NCI-H1694 (cell line): ENCODE measurements at regions not wholly inside any gene's neighbourhood (a gene's known extent, or its start where the extent isn't known, plus 50 kb on each side); places are given as distances from the start of the nearest gene placed in this dataset.
"Not testable (repeated sequence)": the region's sequence is repeated elsewhere in the genome, so short reads cannot be mapped to it uniquely, and the experiment has no call there.

Experiments
- DNase-seq: peaks from one replicate; lab custom pipeline; 2025; lab: John Stamatoyannopoulos, UW

DNA sequence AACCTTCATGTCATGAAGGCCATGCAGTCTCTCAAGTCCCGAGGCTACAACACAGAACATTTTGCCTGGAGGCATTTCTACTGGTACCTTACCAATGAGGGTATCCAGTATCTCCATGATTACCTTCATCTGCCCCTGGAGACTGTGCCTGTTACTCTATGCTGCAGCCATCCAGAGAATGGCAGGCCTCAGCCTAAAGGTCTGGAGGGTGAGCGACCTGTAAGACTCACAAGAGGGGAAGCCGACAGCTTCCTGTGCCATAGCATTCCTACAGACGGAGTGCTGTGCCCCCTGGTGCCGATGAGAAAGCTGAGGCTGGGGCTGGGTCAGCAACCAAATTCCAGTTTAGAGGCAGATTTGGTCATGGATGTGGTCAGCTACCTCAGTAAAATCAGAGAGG lies 51.3 kb upstream of the CADPS start:
- no peak for DNase-seq

DNA sequence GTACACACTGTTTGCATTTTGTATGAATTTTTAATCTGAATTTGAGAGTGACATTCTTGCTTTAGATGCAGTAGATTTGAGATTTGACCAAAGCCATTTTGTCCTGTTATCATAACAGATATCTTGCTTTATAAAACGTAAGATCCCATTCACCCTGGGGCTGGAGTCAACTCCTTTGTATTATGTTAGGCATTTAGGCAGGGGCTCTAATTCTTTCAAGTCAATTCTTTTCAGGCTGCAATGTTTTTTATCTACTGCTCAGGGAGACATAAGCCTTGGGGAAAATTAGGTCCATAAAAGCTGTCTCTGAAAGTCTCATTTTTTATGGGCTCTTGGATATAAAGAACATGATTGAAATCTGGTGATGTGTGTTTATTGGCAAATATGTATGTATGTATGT lies 53.0 kb upstream of the CADPS start:
- DNase-seq = no peak

DNA sequence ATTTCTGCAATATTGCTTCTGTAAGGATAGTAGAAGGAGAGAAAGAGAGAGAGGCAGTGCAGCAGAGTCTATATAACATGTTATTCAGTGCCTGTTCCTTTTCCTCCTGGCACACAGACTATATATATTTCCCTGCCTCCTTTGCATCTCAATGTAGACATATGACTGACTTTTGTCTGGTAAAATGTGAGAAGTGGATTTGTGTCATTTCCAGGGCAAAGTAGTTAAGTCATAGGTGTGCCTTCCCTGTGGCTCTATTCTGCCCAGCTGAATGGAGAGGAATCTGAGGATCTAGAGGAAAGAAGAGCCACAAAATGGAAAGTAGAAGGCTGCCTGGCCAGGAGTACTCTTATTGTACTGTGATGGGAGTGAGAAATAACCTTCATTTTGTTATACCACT lies 54.6 kb upstream of the CADPS start:
- DNase-seq = no peak

DNA sequence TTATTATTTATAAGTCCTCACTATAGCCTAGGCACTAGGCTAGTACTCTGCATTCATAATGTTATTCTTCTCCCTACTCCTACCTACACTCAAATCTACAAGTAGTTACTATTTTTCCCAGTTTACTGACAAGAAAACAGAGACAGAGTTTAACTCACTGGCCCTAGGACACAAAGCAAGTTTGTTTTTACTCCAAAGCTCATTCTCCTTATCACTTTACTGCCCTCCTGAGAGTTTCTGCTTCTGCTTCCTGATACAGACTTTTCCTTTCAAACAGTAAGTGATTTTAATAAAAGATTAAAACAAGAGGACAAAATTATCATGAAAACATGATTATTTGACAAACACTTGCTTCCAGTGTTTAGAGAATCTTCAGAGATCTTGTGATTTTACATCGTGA lies 60.6 kb upstream of the CADPS start:
- no peak for DNase-seq

- DNase-seq = no peak
Measured at GRCh38 chr3:62936626-62937254, 61.5 kb upstream of the CADPS start.

DNA sequence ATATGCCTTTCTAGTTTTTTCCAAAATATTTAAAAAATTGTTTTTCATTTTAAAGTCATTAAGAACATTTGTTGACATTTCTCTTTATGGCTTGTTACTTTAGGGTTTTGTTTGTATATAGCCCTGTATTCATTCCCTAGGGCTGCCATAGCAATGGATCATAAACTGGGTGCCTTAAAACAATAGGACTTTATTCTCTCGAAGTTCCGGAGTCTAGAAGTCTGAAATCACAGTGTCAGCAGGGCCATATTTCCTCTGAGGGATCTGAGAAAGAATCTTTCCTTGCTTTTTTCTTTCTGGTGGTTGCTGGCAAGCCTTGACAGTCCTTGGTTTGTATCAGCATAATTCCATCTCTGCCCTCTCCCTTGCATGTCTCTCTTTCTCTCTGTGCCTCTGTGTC lies 63.4 kb upstream of the CADPS start:
- DNase-seq = no peak

GRCh38 chr3:62939707-62940106 lies 64.5 kb upstream of the CADPS start:
- DNase-seq = no peak

- DNase-seq = no peak
Measured at GRCh38 chr3:62940771-62941563, 65.8 kb upstream of the CADPS start.

DNA sequence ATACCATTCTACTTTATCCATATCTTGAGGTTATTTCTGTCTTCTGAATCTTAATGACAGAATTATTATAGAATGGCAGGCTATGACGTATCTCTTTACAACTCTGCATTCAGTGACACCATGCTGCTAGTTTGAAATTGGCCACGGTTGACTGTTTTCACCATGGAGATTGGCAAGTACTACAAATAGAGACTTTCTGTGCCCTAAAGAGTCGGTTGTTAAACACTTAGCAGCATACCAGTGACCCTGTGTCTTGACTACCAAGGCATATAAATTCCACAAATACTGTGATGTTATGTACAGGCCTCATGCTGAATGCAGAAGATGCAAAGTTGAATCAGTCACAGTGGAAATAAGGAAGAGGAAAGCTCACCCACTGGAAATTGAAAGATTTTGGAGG lies 67.0 kb upstream of the CADPS start:
- no peak for DNase-seq

DNA sequence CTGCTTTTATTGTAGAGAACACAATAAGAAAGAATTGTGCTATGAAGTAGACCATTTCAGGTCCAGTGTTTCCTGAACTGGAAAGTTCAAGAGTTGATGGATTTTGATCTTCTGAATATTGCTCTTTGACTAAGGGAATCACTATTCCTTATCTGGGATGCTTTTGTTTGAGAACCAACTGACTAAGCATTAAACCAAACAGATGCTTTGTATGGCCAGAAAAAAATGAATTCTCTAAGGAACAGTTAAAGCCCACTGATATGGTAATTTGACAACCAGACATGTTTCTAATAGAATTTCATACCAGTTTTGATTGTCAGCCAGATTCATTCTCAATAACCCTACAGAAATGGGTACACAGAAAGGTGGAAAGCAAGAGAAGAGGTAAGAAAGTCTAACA lies 67.5 kb upstream of the CADPS start:
- no peak for DNase-seq

DNA sequence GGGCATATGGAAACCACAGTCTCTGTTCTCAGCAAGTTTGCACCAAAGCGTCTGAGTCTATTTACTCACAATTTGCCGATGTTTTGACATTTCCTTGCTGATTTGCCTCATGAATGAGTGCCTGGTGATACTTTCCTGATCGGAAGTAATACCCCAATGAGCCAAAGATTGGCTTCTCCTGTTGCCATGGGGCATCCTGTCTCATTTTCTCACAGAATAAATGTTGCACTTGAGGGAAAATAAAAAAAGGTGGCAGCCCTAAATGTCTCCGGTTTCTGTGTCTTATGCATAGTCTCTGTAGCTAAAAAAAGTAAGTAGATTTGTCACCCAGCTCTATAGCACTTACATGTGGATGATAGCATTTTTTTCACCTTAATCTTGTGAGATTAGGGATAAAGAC lies 73.7 kb upstream of the CADPS start:
- no peak for DNase-seq

- no peak for DNase-seq
Measured at GRCh38 chr3:62950210-62950609, 75.0 kb upstream of the CADPS start.

GRCh38 chr3:62951037-62951613 lies 75.9 kb upstream of the CADPS start:
- DNase-seq = no peak

GRCh38 chr3:62951880-62952279 lies 76.7 kb upstream of the CADPS start:
- not testable (repeated sequence) for DNase-seq

- DNase-seq = peak; percentile 0
Measured at GRCh38 chr3:62954580-62954979, 79.4 kb upstream of the CADPS start.

DNA sequence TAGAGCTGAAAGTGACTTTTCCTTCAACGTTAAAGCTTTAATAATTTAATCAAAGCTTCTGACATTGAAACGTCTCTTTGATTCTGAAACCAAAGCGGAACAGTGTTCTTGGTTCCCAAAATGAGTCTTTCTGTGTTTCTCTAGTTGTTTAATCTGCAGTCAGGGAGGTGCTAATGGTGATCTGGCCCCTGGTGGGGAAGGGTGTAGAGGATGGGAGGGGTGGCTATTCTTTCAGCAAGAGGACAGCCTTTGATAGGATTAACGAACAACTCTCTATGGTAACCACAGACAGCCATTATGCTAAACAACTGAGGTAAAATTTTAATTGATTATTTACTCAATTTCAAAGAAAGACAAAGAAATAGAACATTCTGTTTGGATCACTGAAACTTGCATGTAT lies 79.9 kb upstream of the CADPS start:
- DNase-seq = no peak

DNA sequence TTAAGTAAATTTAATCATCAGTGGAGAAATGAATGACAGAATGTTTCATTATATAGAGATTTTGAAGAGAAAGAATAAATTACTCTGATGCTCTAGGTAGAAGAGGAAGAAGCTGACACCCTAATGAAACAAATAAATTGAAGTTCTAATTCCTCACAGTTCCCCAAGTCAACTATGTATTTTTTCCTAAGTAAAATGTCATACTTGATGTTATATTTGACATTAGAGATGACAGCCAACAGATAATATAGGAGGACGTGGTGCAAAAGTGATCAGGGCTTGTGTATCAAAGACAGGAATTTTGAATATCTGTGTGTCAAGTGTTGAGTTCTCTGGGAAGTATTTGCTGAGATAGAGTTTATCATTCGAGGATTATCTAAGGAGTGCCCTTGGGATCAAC lies 81.2 kb upstream of the CADPS start:
- no peak for DNase-seq

- no peak for DNase-seq
Measured at GRCh38 chr3:62961874-62962556, 86.8 kb upstream of the CADPS start.

DNA sequence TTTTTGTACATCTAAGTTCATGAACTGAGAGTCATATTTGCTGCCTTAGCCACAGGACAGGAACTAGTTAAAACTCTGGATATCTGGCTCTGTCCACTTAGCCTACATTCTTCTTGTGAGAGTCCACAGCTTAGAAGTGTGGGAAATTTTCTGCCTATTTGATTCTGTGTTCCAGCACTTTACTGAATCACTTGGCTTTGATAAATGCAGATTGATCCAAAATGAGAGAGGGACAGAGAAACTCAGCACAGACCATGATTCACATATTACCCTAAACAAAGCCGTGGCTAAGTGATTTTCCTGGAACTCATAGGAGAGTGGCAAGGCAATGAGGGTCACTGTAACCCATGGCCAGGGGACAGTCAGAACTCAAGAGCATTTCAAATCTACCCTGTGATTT lies 87.5 kb upstream of the CADPS start:
- no peak for DNase-seq

DNA sequence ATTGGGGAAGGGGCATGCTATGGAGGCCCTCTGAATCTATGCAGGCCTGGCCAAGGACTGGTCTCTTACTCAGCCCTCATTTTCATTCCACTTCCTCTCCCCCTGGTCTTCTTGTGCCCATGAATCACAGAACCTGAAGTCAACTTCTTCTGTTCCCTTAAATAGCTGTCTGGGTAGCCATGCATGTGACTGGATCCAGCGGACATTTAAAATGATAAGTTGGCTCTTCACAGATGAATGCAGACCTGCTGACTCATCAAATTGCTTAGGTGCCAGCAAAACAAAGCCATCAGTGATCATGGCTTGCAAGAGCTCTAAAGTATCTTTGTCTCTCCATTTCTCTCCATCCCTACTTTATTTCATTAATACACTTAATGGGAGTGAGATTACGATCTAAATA lies 90.1 kb upstream of the CADPS start:
- DNase-seq = no peak

GRCh38 chr3:62968128-62968527 lies 92.9 kb upstream of the CADPS start:
- no peak for DNase-seq

DNA sequence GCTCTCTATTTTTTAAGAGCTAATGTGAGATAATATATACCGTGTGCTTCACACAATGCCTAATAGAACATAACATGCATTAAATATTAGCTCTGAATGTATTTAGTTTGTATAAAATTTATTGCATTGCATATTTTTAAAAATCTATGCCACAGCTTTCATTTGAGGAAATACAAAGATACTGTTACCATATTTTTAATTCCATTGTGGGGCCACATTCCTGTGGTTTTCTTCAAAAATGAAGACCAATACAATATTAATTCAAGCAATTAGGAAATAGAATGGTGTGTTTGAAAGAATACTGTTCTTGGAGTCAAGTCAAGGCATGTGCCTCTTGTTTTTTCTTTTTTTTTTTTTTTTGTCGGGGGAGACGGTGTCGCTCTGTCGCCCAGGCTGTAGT lies 95.4 kb upstream of the CADPS start:
- DNase-seq = no peak

DNA sequence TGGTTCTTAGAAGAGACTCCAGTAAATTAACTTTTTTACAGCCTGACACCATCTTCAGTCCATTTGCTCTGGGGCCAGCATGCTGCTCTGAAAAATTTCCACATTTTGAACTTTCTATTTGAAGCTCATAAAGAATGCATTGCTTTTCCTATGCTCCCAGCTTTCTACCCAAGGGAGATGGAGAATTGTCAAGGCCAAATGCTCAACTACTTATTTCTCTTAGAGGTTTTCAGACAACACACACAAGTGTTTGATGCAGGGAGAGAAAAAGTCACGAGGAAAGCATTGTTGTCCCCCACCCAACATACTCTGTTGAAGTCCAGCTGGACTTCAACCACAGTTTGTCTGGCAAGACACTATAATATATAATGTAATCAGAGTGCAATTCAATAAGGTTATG lies 100.3 kb upstream of the CADPS start:
- no peak for DNase-seq
